Adrenal gland (tissue), 5 donors: ENCODE measurements at regions not wholly inside any gene's neighbourhood (a gene's known extent, or its start where the extent isn't known, plus 50 kb on each side); places are given as distances from the start of the nearest gene placed in this dataset.

Experiments
- POLR2A ChIP-seq, 2 donors: fragments of 450-650 bp; IDR thresholded peaks; one replicate each; pipeline ENCODE4 v1.6.1; 2017; ENCODE audit warnings: antibody characterized with exemption in 2 of 2, mild to moderate bottlenecking in 2 of 2, moderate library complexity in 1 of 2
- TF ChIP-seq, protein P1 (sequence below), 6 experiments: fragments of 450-650 bp in 4 of 6; fragments of 200-600 bp in 2 of 6; sonication (generic) in 1 of 6; IDR thresholded peaks; 1 replicate in 5 of 6; 2 replicates in 1 of 6; pipeline versions ENCODE4 v1.5.1 to v1.8.0; 2016 to 2021; ENCODE audit warnings: antibody characterized with exemption in 6 of 6, mild to moderate bottlenecking in 2 of 6, moderate library complexity in 1 of 6
- donor health status: DM: no; HTN: no; CAD: no.

DNA sequence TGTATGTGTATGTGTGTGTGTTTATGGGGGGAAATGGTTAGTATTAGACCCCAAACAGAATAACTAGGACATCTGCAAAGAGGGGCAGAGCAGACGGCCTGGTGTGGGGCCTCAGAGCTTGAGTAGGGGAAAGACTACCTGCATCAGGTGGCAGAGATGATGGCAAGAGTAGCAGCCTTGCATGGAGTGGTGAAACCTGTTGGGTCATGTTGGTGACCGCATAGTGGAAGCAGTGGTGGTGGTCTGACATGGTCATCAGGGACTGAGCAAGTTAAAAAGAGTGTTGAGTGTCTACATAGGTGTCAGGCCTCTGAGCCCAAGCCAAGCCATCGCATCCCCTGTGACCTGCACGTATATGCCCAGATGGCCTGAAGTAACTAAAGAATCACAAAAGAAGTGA, 153.2 kb downstream of the FGF10 start:
- TF ChIP-seq, protein P1, sequence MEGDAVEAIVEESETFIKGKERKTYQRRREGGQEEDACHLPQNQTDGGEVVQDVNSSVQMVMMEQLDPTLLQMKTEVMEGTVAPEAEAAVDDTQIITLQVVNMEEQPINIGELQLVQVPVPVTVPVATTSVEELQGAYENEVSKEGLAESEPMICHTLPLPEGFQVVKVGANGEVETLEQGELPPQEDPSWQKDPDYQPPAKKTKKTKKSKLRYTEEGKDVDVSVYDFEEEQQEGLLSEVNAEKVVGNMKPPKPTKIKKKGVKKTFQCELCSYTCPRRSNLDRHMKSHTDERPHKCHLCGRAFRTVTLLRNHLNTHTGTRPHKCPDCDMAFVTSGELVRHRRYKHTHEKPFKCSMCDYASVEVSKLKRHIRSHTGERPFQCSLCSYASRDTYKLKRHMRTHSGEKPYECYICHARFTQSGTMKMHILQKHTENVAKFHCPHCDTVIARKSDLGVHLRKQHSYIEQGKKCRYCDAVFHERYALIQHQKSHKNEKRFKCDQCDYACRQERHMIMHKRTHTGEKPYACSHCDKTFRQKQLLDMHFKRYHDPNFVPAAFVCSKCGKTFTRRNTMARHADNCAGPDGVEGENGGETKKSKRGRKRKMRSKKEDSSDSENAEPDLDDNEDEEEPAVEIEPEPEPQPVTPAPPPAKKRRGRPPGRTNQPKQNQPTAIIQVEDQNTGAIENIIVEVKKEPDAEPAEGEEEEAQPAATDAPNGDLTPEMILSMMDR (IDR thresholded peaks at IDR 0.05): no peak
- no peak for TF ChIP-seq POLR2A (IDR thresholded peaks at IDR 0.05)
